Kidney (tissue), 10 donors: ENCODE measurements at regions not wholly inside any gene's neighbourhood (a gene's known extent, or its start where the extent isn't known, plus 50 kb on each side); places are given as distances from the start of the nearest gene placed in this dataset.
"Not testable (repeated sequence)": the region's sequence is repeated elsewhere in the genome, so short reads cannot be mapped to it uniquely, and the experiment has no call there.

Experiments
- DNase-seq, 5 donors: peaks; one replicate each; pipeline ENCODE4 v3.0.0-alpha.2; 2013 to 2020
- FAIRE-seq: peaks from 2 replicates; lab custom pipeline; 2012; peaks lifted over from hg19 to GRCh38; lab: Jason Lieb, UNC
- H3K27ac ChIP-seq, 2 donors: one replicate each; pipeline ENCODE4 v1.7.0; 2013; ENCODE audit warnings: low read depth in 2 of 2, low read length in 2 of 2, inconsistent platforms in 1 of 2
- H3K27me3 ChIP-seq: one replicate; pipeline ENCODE4 v1.7.1; 2013; ENCODE audit warnings: low read length, inconsistent platforms; ENCODE audit not compliant: control insufficient read depth, insufficient read depth
- H3K36me3 ChIP-seq, 3 donors: one replicate each; pipeline versions ENCODE4 v1.7.0 to v1.7.1; 2013; ENCODE audit warnings: low read length in 3 of 3, control low read depth in 1 of 3, inconsistent platforms in 1 of 3; ENCODE audit not compliant: insufficient read depth in 3 of 3, control insufficient read depth in 2 of 3
- H3K4me1 ChIP-seq, 3 donors: one replicate each; pipeline versions ENCODE4 v1.7.0 to v1.7.1; 2013; ENCODE audit warnings: low read length in 3 of 3, inconsistent platforms in 1 of 3, low read depth in 1 of 3; ENCODE audit not compliant: control insufficient read depth in 2 of 3, insufficient read depth in 2 of 3
- H3K4me3 ChIP-seq, 3 donors: one replicate each; pipeline versions ENCODE4 v1.7.0 to v1.8.1; 2013; ENCODE audit warnings: low read length in 3 of 3, control low read depth in 1 of 3, inconsistent platforms in 1 of 3
- H3K9ac ChIP-seq, 3 donors: one replicate each; pipeline versions ENCODE4 v1.7.0 to v1.7.1; 2013; ENCODE audit warnings: low read length in 3 of 3, control low read depth in 1 of 3, inconsistent platforms in 1 of 3
- H3K9me3 ChIP-seq, 3 donors: one replicate each; pipeline versions ENCODE4 v1.7.0 to v1.7.1; 2013; ENCODE audit warnings: low read length in 3 of 3, control low read depth in 1 of 3, inconsistent platforms in 1 of 3; ENCODE audit not compliant: control insufficient read depth in 2 of 3, insufficient read depth in 1 of 3
- intact Hi-C: fragments of 100-400 bp; cut with DNase I; formaldehyde crosslinking; loops from one replicate; pipeline ENCODE4 v1.11.1; 2022
- donor health status: control.
- donor health status: control.
- donor health status: DM: yes; HTN: yes; CAD: no.
- donor health status: Normal renal cell carcinoma (clear cell type).

- FAIRE-seq, H3K36me3 ChIP-seq, DNase-seq, H3K9me3 ChIP-seq, H3K4me3 ChIP-seq, H3K4me1 ChIP-seq, intact Hi-C loops, H3K27ac ChIP-seq, H3K27me3 ChIP-seq, H3K9ac ChIP-seq: not testable (repeated sequence)
These were observed 552.7 kb downstream of the TGIF2LX start for GRCh38 chrX:90474445-90474844.

GRCh38 chrX:90485406-90485805 lies 563.7 kb downstream of the TGIF2LX start:
- H3K27me3 ChIP-seq, H3K36me3 ChIP-seq, H3K9me3 ChIP-seq, H3K27ac ChIP-seq, intact Hi-C loops, FAIRE-seq, DNase-seq, H3K9ac ChIP-seq, H3K4me3 ChIP-seq, H3K4me1 ChIP-seq: not testable (repeated sequence)

GRCh38 chrX:90521284-90521683 lies 599.6 kb downstream of the TGIF2LX start:
- intact Hi-C loops, FAIRE-seq: not testable (repeated sequence)

GRCh38 chrX:90524383-90524968 lies 602.8 kb downstream of the TGIF2LX start:
- intact Hi-C loops, H3K4me3 ChIP-seq, H3K27me3 ChIP-seq, H3K9ac ChIP-seq, H3K27ac ChIP-seq, FAIRE-seq, H3K4me1 ChIP-seq, H3K9me3 ChIP-seq, DNase-seq, H3K36me3 ChIP-seq: not testable (repeated sequence)

More at GRCh38 chrX:90521284-90521683, 599.6 kb downstream of the TGIF2LX start:
- not testable (repeated sequence) for H3K4me3 ChIP-seq, H3K36me3 ChIP-seq, H3K27me3 ChIP-seq, H3K27ac ChIP-seq, H3K9me3 ChIP-seq, H3K4me1 ChIP-seq, H3K9ac ChIP-seq, DNase-seq
